Fibroblast of lung (primary cell): ENCODE measurements at regions not wholly inside any gene's neighbourhood (a gene's known extent, or its start where the extent isn't known, plus 50 kb on each side); places are given as distances from the start of the nearest gene placed in this dataset.

Source experiments
- EZH2 ChIP-seq: IDR thresholded peaks from 2 replicates; pipeline ENCODE4 v1.5.1; 2012; ENCODE audit warnings: low read length, control low read depth, mild to moderate bottlenecking; ENCODE audit errors: missing control alignments
- TF ChIP-seq, protein P1 (sequence below), 2 donors: IDR thresholded peaks in 1 of 2; conservative IDR thresholded peaks in 1 of 2; 1 replicate in 1 of 2; 2 replicates in 1 of 2; pipeline ENCODE4 v1.5.1; 2011 to 2012; ENCODE audit warnings: low read length in 2 of 2, control low read depth in 1 of 2, inconsistent platforms in 1 of 2, low read depth in 1 of 2, mild to moderate bottlenecking in 1 of 2

DNA sequence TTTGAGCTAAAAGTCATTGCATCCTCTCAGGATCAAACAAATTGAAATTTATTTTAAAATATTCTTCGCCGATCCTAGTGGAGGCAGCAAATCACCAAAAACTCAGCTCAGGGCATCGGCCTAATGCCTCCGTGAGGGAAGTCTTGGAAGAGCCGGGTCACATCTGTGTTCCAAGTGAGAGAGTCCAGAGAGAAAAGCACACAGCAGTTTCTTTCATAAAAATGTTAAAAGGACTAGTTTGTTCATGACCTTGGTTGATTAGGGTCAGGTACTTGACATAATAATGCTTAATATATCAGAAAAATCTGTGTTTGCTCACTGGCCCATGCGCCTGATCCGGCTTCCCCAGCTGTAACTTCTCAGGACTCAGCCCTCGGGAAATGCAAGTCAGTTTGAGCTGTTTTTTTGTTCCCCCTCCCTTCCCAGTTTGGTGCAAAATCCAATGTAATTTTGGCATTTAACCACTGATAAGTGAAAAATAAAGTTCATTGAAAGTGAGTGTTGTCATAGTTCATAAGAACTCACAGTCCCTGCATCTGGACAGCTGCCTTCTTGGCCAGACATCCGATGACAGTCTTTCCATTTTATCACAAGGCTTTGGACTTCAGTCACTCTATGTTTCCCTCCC lies 161.7 kb downstream of the CAND1 start:
- no peak for TF ChIP-seq EZH2
- TF ChIP-seq, protein P1, sequence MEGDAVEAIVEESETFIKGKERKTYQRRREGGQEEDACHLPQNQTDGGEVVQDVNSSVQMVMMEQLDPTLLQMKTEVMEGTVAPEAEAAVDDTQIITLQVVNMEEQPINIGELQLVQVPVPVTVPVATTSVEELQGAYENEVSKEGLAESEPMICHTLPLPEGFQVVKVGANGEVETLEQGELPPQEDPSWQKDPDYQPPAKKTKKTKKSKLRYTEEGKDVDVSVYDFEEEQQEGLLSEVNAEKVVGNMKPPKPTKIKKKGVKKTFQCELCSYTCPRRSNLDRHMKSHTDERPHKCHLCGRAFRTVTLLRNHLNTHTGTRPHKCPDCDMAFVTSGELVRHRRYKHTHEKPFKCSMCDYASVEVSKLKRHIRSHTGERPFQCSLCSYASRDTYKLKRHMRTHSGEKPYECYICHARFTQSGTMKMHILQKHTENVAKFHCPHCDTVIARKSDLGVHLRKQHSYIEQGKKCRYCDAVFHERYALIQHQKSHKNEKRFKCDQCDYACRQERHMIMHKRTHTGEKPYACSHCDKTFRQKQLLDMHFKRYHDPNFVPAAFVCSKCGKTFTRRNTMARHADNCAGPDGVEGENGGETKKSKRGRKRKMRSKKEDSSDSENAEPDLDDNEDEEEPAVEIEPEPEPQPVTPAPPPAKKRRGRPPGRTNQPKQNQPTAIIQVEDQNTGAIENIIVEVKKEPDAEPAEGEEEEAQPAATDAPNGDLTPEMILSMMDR (conservative IDR thresholded peaks at IDR 0.05 in 1 of 2, IDR thresholded peaks at IDR 0.05 in 1 of 2; ENCODE audit: low read depth in 1 of 2, low read length in 2 of 2): peak; percentile 31 to 41
